ENCODE measurements at regions not wholly inside any gene's neighbourhood (a gene's known extent, or its start where the extent isn't known, plus 50 kb on each side); places are given as distances from the start of the nearest gene placed in this dataset.

DNA sequence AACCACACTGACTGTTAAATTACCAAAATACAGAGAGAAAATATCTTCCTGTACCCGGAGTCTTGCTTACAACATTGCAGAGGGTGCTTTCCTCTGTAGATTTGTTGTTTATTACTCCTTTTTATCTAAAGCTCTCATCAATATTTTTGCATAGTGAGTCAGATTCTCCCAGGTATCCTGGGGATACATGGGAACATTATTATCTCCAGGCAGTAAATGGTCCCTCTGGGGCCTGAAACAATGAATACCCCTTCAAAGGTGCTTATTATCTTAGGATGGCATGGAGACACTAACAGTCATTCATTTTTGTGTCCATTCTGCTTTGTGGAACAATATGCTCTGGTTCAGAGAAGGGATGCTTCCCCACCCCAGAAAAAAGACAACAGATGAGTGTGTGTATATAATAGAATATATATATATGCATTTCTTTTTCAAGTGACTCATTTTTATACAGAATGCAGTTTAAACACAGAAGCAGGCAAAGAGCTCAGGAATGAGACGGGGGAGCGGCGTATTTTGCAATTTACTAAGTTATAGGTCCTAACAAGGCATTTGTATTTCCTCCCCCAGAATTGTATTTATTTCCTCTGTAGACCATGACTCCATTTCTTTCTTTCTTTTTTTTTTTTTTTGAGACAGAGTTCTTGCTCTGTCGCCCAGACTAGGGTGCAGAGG lies 424.8 kb upstream of the ZEB2 start:
- no peaks in the 10 kb centered on the region for H4K20me1 ChIP-seq (replicated peaks; ENCODE audit: insufficient read depth)
- no peaks in the 10 kb centered on the region for H3K9me2 ChIP-seq (ENCODE audit: insufficient read depth)
- no peak overlapping the region for H3K4me2 ChIP-seq
- DNase-seq (ENCODE audit: low spot score) (no peak), ATAC-seq (no peak)
- no peaks in the 10 kb centered on the region for H3K27me3 Mint-ChIP-seq (ENCODE audit: insufficient read depth, low read depth, poor library complexity)
- H3K4me3 Mint-ChIP-seq: no peak overlapping the region
- peaks cover 10% of the 10 kb centered on the region for H3K4me1 Mint-ChIP-seq
- H3K27ac Mint-ChIP-seq: no peak overlapping the region
- H3K4me1 ChIP-seq (ENCODE audit: insufficient read depth): no peaks in the 10 kb centered on the region
- no peaks in the 10 kb centered on the region for H3K27me3 ChIP-seq (ENCODE audit: insufficient read depth)
- H3K79me2 ChIP-seq (replicated peaks; ENCODE audit: insufficient read depth): no peaks in the 10 kb centered on the region
- H3K9me3 Mint-ChIP-seq: no peaks in the 10 kb centered on the region
- no peaks in the 10 kb centered on the region for H3F3A ChIP-seq (replicated peaks; ENCODE audit: low read depth)
- no peak overlapping the region for H3K4me3 ChIP-seq
- H2AFZ ChIP-seq: no peak overlapping the region
- H3K27ac ChIP-seq (ENCODE audit: low read depth): no peak overlapping the region
- no peaks in the 10 kb centered on the region for H3K36me3 ChIP-seq (ENCODE audit: insufficient read depth)
- no peaks in the 10 kb centered on the region for H3K36me3 Mint-ChIP-seq (ENCODE audit: low read depth)
- TF ChIP-seq, protein P1, sequence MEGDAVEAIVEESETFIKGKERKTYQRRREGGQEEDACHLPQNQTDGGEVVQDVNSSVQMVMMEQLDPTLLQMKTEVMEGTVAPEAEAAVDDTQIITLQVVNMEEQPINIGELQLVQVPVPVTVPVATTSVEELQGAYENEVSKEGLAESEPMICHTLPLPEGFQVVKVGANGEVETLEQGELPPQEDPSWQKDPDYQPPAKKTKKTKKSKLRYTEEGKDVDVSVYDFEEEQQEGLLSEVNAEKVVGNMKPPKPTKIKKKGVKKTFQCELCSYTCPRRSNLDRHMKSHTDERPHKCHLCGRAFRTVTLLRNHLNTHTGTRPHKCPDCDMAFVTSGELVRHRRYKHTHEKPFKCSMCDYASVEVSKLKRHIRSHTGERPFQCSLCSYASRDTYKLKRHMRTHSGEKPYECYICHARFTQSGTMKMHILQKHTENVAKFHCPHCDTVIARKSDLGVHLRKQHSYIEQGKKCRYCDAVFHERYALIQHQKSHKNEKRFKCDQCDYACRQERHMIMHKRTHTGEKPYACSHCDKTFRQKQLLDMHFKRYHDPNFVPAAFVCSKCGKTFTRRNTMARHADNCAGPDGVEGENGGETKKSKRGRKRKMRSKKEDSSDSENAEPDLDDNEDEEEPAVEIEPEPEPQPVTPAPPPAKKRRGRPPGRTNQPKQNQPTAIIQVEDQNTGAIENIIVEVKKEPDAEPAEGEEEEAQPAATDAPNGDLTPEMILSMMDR (conservative IDR thresholded peaks at IDR 0.05; ENCODE audit: low read depth in 2 of 2): no peak
- no peak for TF ChIP-seq STAT1 (IDR thresholded peaks at IDR 0.05; ENCODE audit: unreplicated experiment)
- no peak for TF ChIP-seq POLR2AphosphoS5 (IDR thresholded peaks at IDR 0.05; ENCODE audit: low read depth)
- no peak for TF ChIP-seq JUNB (IDR thresholded peaks at IDR 0.05; ENCODE audit: unreplicated experiment)
- TF ChIP-seq NANOG (IDR thresholded peaks at IDR 0.05; ENCODE audit: borderline replicate concordance): no peak
- TF ChIP-seq, protein P2, sequence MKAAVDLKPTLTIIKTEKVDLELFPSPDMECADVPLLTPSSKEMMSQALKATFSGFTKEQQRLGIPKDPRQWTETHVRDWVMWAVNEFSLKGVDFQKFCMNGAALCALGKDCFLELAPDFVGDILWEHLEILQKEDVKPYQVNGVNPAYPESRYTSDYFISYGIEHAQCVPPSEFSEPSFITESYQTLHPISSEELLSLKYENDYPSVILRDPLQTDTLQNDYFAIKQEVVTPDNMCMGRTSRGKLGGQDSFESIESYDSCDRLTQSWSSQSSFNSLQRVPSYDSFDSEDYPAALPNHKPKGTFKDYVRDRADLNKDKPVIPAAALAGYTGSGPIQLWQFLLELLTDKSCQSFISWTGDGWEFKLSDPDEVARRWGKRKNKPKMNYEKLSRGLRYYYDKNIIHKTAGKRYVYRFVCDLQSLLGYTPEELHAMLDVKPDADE (IDR thresholded peaks at IDR 0.05): no peak
- TF ChIP-seq ZNF331 (CRISPR knock-in tag; IDR thresholded peaks at IDR 0.05; ENCODE audit: low read depth): no peak
- no peak for TF ChIP-seq EZH2 (IDR thresholded peaks at IDR 0.05; ENCODE audit: low read depth, unreplicated experiment)
- TF ChIP-seq, protein P3, sequence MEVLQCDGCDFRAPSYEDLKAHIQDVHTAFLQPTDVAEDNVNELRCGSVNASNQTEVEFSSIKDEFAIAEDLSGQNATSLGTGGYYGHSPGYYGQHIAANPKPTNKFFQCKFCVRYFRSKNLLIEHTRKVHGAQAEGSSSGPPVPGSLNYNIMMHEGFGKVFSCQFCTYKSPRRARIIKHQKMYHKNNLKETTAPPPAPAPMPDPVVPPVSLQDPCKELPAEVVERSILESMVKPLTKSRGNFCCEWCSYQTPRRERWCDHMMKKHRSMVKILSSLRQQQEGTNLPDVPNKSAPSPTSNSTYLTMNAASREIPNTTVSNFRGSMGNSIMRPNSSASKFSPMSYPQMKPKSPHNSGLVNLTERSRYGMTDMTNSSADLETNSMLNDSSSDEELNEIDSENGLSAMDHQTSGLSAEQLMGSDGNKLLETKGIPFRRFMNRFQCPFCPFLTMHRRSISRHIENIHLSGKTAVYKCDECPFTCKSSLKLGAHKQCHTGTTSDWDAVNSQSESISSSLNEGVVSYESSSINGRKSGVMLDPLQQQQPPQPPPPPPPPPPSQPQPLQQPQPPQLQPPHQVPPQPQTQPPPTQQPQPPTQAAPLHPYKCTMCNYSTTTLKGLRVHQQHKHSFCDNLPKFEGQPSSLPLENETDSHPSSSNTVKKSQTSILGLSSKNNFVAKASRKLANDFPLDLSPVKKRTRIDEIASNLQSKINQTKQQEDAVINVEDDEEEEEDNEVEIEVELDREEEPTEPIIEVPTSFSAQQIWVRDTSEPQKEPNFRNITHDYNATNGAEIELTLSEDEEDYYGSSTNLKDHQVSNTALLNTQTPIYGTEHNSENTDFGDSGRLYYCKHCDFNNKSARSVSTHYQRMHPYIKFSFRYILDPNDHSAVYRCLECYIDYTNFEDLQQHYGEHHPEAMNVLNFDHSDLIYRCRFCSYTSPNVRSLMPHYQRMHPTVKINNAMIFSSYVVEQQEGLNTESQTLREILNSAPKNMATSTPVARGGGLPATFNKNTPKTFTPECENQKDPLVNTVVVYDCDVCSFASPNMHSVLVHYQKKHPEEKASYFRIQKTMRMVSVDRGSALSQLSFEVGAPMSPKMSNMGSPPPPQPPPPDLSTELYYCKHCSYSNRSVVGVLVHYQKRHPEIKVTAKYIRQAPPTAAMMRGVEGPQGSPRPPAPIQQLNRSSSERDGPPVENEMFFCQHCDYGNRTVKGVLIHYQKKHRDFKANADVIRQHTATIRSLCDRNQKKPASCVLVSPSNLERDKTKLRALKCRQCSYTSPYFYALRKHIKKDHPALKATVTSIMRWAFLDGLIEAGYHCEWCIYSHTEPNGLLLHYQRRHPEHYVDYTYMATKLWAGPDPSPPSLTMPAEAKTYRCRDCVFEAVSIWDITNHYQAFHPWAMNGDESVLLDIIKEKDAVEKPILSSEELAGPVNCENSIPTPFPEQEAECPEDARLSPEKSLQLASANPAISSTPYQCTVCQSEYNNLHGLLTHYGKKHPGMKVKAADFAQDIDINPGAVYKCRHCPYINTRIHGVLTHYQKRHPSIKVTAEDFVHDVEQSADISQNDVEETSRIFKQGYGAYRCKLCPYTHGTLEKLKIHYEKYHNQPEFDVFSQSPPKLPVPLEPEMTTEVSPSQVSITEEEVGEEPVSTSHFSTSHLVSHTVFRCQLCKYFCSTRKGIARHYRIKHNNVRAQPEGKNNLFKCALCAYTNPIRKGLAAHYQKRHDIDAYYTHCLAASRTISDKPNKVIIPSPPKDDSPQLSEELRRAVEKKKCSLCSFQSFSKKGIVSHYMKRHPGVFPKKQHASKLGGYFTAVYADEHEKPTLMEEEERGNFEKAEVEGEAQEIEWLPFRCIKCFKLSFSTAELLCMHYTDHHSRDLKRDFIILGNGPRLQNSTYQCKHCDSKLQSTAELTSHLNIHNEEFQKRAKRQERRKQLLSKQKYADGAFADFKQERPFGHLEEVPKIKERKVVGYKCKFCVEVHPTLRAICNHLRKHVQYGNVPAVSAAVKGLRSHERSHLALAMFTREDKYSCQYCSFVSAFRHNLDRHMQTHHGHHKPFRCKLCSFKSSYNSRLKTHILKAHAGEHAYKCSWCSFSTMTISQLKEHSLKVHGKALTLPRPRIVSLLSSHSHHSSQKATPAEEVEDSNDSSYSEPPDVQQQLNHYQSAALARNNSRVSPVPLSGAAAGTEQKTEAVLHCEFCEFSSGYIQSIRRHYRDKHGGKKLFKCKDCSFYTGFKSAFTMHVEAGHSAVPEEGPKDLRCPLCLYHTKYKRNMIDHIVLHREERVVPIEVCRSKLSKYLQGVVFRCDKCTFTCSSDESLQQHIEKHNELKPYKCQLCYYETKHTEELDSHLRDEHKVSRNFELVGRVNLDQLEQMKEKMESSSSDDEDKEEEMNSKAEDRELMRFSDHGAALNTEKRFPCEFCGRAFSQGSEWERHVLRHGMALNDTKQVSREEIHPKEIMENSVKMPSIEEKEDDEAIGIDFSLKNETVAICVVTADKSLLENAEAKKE (CRISPR knock-in tag; IDR thresholded peaks at IDR 0.05): no peak
- TF ChIP-seq CREB1 (CRISPR knock-in tag; IDR thresholded peaks at IDR 0.05; ENCODE audit: low read depth): no peak
- TF ChIP-seq ZNF114 (CRISPR knock-in tag; IDR thresholded peaks at IDR 0.05): no peak
- no peak for TF ChIP-seq EZH2phosphoT487 (IDR thresholded peaks at IDR 0.05; ENCODE audit: unreplicated experiment)
- TF ChIP-seq, protein P4, sequence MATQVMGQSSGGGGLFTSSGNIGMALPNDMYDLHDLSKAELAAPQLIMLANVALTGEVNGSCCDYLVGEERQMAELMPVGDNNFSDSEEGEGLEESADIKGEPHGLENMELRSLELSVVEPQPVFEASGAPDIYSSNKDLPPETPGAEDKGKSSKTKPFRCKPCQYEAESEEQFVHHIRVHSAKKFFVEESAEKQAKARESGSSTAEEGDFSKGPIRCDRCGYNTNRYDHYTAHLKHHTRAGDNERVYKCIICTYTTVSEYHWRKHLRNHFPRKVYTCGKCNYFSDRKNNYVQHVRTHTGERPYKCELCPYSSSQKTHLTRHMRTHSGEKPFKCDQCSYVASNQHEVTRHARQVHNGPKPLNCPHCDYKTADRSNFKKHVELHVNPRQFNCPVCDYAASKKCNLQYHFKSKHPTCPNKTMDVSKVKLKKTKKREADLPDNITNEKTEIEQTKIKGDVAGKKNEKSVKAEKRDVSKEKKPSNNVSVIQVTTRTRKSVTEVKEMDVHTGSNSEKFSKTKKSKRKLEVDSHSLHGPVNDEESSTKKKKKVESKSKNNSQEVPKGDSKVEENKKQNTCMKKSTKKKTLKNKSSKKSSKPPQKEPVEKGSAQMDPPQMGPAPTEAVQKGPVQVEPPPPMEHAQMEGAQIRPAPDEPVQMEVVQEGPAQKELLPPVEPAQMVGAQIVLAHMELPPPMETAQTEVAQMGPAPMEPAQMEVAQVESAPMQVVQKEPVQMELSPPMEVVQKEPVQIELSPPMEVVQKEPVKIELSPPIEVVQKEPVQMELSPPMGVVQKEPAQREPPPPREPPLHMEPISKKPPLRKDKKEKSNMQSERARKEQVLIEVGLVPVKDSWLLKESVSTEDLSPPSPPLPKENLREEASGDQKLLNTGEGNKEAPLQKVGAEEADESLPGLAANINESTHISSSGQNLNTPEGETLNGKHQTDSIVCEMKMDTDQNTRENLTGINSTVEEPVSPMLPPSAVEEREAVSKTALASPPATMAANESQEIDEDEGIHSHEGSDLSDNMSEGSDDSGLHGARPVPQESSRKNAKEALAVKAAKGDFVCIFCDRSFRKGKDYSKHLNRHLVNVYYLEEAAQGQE (IDR thresholded peaks at IDR 0.05; ENCODE audit: unreplicated experiment): no peak

All from GM23338 (cell line).